Keratinocyte (primary cell): ENCODE measurements at regions not wholly inside any gene's neighbourhood (a gene's known extent, or its start where the extent isn't known, plus 50 kb on each side); places are given as distances from the start of the nearest gene placed in this dataset.

Experiments used
- DNase-seq: peaks from one replicate; pipeline ENCODE4 v3.0.0-alpha.2; 2011; ENCODE audit warnings: low read depth, missing footprints, low spot score
- FAIRE-seq: peaks from 2 replicates; lab custom pipeline; 2011; peaks lifted over from hg19 to GRCh38; lab: Jason Lieb, UNC
- H2AFZ ChIP-seq: 2 replicates; pipeline ENCODE4 v1.6.0; 2012; ENCODE audit warnings: low read length, control low read depth, inconsistent platforms; ENCODE audit not compliant: control insufficient read depth
- H3K27ac ChIP-seq: 2 replicates; pipeline ENCODE4 v1.5.1; 2011; ENCODE audit warnings: low read length; ENCODE audit not compliant: control insufficient read depth, insufficient read depth
- H3K27me3 ChIP-seq: 3 replicates; pipeline ENCODE4 v1.6.0; 2011; ENCODE audit warnings: low read length; ENCODE audit not compliant: control insufficient read depth, insufficient read depth; ENCODE audit errors: extremely low read depth
- H3K36me3 ChIP-seq, 2 experiments: 2 replicates in 1 of 2; 3 replicates in 1 of 2; pipeline ENCODE4 v1.5.1; 2011; ENCODE audit warnings: low read length in 2 of 2, mild to moderate bottlenecking in 1 of 2; ENCODE audit not compliant: control insufficient read depth in 2 of 2, insufficient read depth in 2 of 2; ENCODE audit errors: extremely low read depth in 1 of 2
- H3K4me1 ChIP-seq: 3 replicates; pipeline ENCODE4 v1.5.1; 2011; ENCODE audit warnings: low read length; ENCODE audit not compliant: control insufficient read depth, insufficient read depth; ENCODE audit errors: extremely low read depth
- H3K4me2 ChIP-seq: 3 replicates; pipeline ENCODE4 v1.6.0; 2011; ENCODE audit warnings: low read depth, low read length; ENCODE audit not compliant: control insufficient read depth, insufficient read depth; ENCODE audit errors: extremely low read depth
- H3K4me3 ChIP-seq, 3 experiments: fragments of 200-600 bp in 1 of 3; sonication (generic) in 1 of 3; 2 replicates in 2 of 3; 3 replicates in 1 of 3; pipeline ENCODE4 v1.5.1; 2011 to 2016; ENCODE audit warnings: low read length in 3 of 3, mild to moderate bottlenecking in 3 of 3, control low read depth in 2 of 3, inconsistent platforms in 1 of 3, low read depth in 1 of 3, mixed read lengths in 1 of 3, mixed run types in 1 of 3, moderate library complexity in 1 of 3; ENCODE audit not compliant: control insufficient read depth in 2 of 3, insufficient read depth in 2 of 3; ENCODE audit errors: extremely low read depth in 1 of 3
- H3K79me2 ChIP-seq: 2 replicates; pipeline ENCODE4 v1.6.0; 2012; ENCODE audit warnings: low read length; ENCODE audit not compliant: control insufficient read depth, insufficient read depth
- H3K9ac ChIP-seq: 3 replicates; pipeline ENCODE4 v1.6.0; 2011; ENCODE audit warnings: low read length; ENCODE audit not compliant: control insufficient read depth, insufficient read depth; ENCODE audit errors: extremely low read depth
- H3K9me1 ChIP-seq: 3 replicates; pipeline ENCODE4 v1.6.0; 2011; ENCODE audit warnings: low read length; ENCODE audit not compliant: control insufficient read depth, insufficient read depth; ENCODE audit errors: extremely low read depth
- H3K9me3 ChIP-seq: 2 replicates; pipeline ENCODE4 v1.5.1; 2012; ENCODE audit warnings: low read depth, low read length; ENCODE audit not compliant: control insufficient read depth
- H4K20me1 ChIP-seq: 3 replicates; pipeline ENCODE4 v1.6.0; 2011; ENCODE audit warnings: low read length; ENCODE audit not compliant: control insufficient read depth, insufficient read depth; ENCODE audit errors: extremely low read depth
- CTCF ChIP-seq, 3 experiments: IDR thresholded peaks in 1 of 3; conservative IDR thresholded peaks in 1 of 3; optimal IDR thresholded peaks in 1 of 3; 2 replicates in 2 of 3; 3 replicates in 1 of 3; pipeline versions ENCODE3 to v1.5.1; 2011; ENCODE audit warnings: low read length in 3 of 3, mild to moderate bottlenecking in 3 of 3, moderate library complexity in 2 of 3, control low read depth in 1 of 3, inconsistent platforms in 1 of 3; ENCODE audit not compliant: insufficient read depth in 2 of 3; ENCODE audit errors: extremely low read depth in 1 of 3
- EZH2 ChIP-seq: IDR thresholded peaks from one replicate; pipeline ENCODE4 v1.6.1; 2012; ENCODE audit warnings: inconsistent platforms, mild to moderate bottlenecking, low read length, moderate library complexity
- dilution Hi-C: fragments of 300-500 bp; cut with MboI; formaldehyde crosslinking; loops from one replicate; pipeline ENCODE4 v1.7.0; 2020; ENCODE audit warnings: low sequenced_read_pairs; ENCODE audit not compliant: extremely low pct_ligation_motif_present

- Histone ChIP-seq H3K27ac (no peak overlapping the region), H4K20me1 (no peaks in the 10 kb centered on the region), H2AFZ (no peak overlapping the region), H3K4me1 (no peaks in the 10 kb centered on the region), H3K9ac (no peak overlapping the region), H3K4me2 (no peak overlapping the region), H3K36me3 (no peaks in the 10 kb centered on the region), H3K9me1 (no peaks in the 10 kb centered on the region), H3K27me3 (no peaks in the 10 kb centered on the region), H3K4me3 (no peak overlapping the region), H3K79me2 (no peaks in the 10 kb centered on the region), H3K9me3 (no peaks in the 10 kb centered on the region)
- DNase-seq (no peak), FAIRE-seq (no peak)
- TF ChIP-seq CTCF (optimal IDR thresholded peaks at IDR 0.05 in 1 of 3, IDR thresholded peaks at IDR 0.05 in 1 of 3, conservative IDR thresholded peaks at IDR 0.05 in 1 of 3; ENCODE audit: extremely low read depth in 1 of 3, insufficient read depth in 2 of 3, low read length in 3 of 3) = no peak
- no peak for TF ChIP-seq EZH2
- dilution Hi-C loops = no loop called here
Measured at GRCh38 chr2:78876316-78876688, 149.2 kb upstream of the REG3G start.

GRCh38 chr2:78887446-78887845, 138.1 kb upstream of the REG3G start:
- Histone ChIP-seq H3K27me3 (no peaks in the 10 kb centered on the region), H3K9me3 (no peaks in the 10 kb centered on the region), H3K27ac (no peak overlapping the region), H3K4me1 (no peaks in the 10 kb centered on the region), H3K4me3 (no peak overlapping the region), H3K79me2 (no peaks in the 10 kb centered on the region), H4K20me1 (no peaks in the 10 kb centered on the region), H3K36me3 (no peaks in the 10 kb centered on the region), H3K9me1 (no peaks in the 10 kb centered on the region), H3K4me2 (no peak overlapping the region), H2AFZ (no peak overlapping the region), H3K9ac (no peak overlapping the region)
- dilution Hi-C loops = no loop called here
- DNase-seq (no peak), FAIRE-seq (no peak)
- TF ChIP-seq EZH2 = no peak
- no peak for TF ChIP-seq CTCF (optimal IDR thresholded peaks at IDR 0.05 in 1 of 3, IDR thresholded peaks at IDR 0.05 in 1 of 3, conservative IDR thresholded peaks at IDR 0.05 in 1 of 3; ENCODE audit: extremely low read depth in 1 of 3, insufficient read depth in 2 of 3, low read length in 3 of 3)
